ENCODE measurements at regions not wholly inside any gene's neighbourhood (a gene's known extent, or its start where the extent isn't known, plus 50 kb on each side); places are given as distances from the start of the nearest gene placed in this dataset.

DNA sequence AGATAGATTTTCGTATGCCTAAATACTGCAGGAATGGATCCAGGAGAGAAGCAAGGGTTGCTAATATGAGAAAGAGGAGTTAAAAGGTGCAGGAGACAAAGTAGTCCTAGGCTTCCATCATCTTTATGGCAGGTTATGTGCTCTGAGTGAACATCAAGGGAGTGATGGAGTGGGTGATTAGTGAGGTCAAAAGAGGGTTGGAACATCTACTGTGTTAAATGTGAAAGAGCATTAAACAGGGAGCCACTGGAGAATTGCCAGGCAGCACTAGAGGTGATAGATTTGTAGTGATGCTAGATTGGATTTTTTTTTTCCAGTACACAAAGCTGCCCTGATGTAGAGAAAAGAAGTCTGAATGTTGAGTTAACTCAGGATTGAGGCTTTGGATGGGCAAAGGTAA, 199.3 kb downstream of the NMUR2 start:
- Histone ChIP-seq H3K4me3 (no peak overlapping the region), H3K27ac (no peak overlapping the region), H3K4me1 (no peaks in the 10 kb centered on the region), H3K36me3 (no peaks in the 10 kb centered on the region), H3K9me3 (no peaks in the 10 kb centered on the region), H3K27me3 (no peaks in the 10 kb centered on the region)
- intact Hi-C loops (cut with DNase I; ENCODE audit: low total_unique reads), result no loop called here
- TF ChIP-seq, protein P1, sequence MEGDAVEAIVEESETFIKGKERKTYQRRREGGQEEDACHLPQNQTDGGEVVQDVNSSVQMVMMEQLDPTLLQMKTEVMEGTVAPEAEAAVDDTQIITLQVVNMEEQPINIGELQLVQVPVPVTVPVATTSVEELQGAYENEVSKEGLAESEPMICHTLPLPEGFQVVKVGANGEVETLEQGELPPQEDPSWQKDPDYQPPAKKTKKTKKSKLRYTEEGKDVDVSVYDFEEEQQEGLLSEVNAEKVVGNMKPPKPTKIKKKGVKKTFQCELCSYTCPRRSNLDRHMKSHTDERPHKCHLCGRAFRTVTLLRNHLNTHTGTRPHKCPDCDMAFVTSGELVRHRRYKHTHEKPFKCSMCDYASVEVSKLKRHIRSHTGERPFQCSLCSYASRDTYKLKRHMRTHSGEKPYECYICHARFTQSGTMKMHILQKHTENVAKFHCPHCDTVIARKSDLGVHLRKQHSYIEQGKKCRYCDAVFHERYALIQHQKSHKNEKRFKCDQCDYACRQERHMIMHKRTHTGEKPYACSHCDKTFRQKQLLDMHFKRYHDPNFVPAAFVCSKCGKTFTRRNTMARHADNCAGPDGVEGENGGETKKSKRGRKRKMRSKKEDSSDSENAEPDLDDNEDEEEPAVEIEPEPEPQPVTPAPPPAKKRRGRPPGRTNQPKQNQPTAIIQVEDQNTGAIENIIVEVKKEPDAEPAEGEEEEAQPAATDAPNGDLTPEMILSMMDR (IDR thresholded peaks at IDR 0.05), result no peak
- DNase-seq, result no peak

DNA sequence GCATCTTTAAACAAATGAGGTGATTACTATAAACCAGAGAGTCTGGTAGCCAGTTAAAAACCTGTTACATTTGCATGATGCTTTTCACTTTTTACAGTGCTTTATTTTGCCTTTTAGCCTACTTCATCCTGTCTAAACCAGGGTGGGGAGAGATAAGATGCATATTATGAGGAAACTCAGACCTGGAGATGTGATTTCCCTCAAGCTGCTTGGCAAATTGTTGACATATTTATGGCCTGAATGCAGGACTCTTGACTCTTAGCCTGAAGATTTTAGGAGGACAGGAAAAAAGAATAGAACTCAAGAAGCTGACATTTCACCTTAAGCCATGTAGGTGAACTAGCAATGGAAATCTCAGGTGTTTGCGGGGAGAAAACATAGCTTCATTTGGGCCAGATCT, 202.8 kb downstream of the NMUR2 start:
- Histone ChIP-seq H3K36me3 (no peaks in the 10 kb centered on the region), H3K9me3 (no peaks in the 10 kb centered on the region), H3K27me3 (no peaks in the 10 kb centered on the region), H3K4me1 (no peaks in the 10 kb centered on the region), H3K27ac (no peak overlapping the region), H3K4me3 (no peak overlapping the region)
- TF ChIP-seq, protein P1 (IDR thresholded peaks at IDR 0.05), result no peak
- DNase-seq, result no peak
- intact Hi-C loops (cut with DNase I; ENCODE audit: low total_unique reads), result no loop called here

DNA sequence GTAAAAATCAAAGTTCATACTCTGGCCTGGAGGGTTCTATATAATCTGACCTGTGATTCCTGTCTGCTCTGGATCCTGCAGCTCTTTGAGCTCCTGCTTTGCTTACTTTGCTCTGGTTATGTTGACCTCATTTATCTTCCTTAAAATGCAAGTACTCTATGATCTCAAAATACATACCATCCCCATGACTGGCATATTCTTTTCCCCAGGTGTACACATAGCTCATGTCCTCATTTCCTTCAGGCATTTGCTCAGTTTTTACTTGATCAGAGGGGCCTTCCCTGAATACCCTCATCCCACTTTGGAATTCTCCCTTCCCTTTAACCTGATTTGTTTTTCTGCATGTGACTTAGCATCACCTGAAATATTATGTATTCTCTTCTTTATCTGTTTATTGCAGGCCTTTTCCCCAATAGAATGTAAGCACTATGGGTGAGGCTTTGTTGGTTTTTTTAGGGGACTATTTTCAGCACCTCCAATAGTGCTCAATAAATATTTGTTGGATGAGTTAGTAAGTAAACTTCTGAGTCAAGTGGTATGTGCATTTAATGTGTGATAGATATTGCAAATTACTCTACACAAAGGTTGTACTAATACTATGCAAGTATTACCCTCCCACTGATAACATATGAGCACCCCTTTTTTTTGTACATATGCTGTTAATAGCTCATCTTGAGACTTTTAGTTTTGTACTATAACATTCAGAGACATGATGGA, 211.5 kb downstream of the NMUR2 start:
- intact Hi-C loops (cut with DNase I; ENCODE audit: low total_unique reads), result no loop called here
- Histone ChIP-seq H3K27ac (no peak overlapping the region), H3K4me3 (no peak overlapping the region), H3K36me3 (no peaks in the 10 kb centered on the region), H3K27me3 (no peaks in the 10 kb centered on the region), H3K9me3 (no peaks in the 10 kb centered on the region), H3K4me1 (peaks cover 0 to 4% (median 1%) of the 10 kb centered on the region in 4 donors)
- no peak for DNase-seq
- TF ChIP-seq, protein P1 (IDR thresholded peaks at IDR 0.05), result no peak

DNA sequence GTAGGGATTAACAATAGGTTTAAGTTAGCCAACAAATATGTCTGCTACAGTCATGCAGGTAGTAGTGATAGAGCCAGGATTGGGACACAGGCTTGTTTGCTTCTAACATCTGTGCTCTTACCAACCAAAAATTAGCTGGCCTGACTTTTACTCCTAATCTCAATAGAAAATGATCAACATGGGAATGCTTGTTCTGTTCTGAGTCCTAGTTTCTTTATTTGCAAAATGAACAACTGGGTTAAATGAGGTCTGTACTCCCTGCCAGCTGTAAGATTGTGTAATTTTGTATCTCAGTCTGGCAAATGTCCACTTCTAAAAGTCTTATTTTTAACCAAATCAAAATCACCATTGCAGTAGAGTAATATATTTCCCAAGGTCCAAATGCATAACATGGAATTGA, 216.8 kb downstream of the NMUR2 start:
- no peak for DNase-seq
- no peaks in the 10 kb centered on the region for H3K36me3 ChIP-seq
- H3K27ac ChIP-seq, result peak overlapping the region in 1 of 2 donors; percentile 17
- no peak overlapping the region for H3K4me3 ChIP-seq
- intact Hi-C loops (cut with DNase I; ENCODE audit: low total_unique reads), result no loop called here
- no peaks in the 10 kb centered on the region for H3K9me3 ChIP-seq
- TF ChIP-seq, protein P1 (IDR thresholded peaks at IDR 0.05), result no peak
- peaks cover 0 to 38% (median 6%) of the 10 kb centered on the region in 4 donors for H3K4me1 ChIP-seq
- H3K27me3 ChIP-seq, result no peaks in the 10 kb centered on the region

DNA sequence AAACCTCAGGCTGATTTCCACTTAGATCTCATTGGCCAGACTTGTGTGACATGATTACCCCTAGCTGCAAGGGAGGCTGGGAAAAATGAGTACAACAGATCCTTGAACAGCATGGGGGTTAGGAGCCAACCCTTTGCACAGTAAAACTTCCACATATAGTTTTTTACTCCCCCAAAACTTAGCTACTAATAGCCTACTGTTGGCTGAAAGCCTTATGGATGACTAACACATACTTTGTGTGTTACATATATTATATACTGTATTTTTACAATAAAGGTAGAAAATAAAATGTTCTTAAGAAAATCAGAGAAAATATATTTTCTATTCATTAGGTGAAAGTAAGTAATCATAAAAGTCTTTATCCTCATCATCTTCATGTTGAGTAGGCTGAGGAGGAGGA, 217.4 kb downstream of the NMUR2 start:
- Histone ChIP-seq H3K36me3 (no peaks in the 10 kb centered on the region), H3K4me3 (no peak overlapping the region), H3K9me3 (no peaks in the 10 kb centered on the region), H3K27me3 (no peaks in the 10 kb centered on the region), H3K27ac (peak overlapping the region in 1 of 2 donors; percentile 17), H3K4me1 (peaks cover 0 to 38% (median 6%) of the 10 kb centered on the region in 4 donors)
- DNase-seq, result no peak
- intact Hi-C loops (cut with DNase I; ENCODE audit: low total_unique reads), result no loop called here
- TF ChIP-seq, protein P1 (IDR thresholded peaks at IDR 0.05), result no peak

All from tibial artery (tissue), 4 donors.